ENCODE measurements at regions not wholly inside any gene's neighbourhood (a gene's known extent, or its start where the extent isn't known, plus 50 kb on each side); places are given as distances from the start of the nearest gene placed in this dataset.

- no peak for DNase-seq
These were observed 52.4 kb upstream of the SELENOK start for GRCh38 chr3:53944028-53944427.

GRCh38 chr3:53941950-53942349 lies 50.3 kb upstream of the SELENOK start:
- no peak for DNase-seq
